Prostate gland (tissue), 2 donors: ENCODE measurements at regions not wholly inside any gene's neighbourhood (a gene's known extent, or its start where the extent isn't known, plus 50 kb on each side); places are given as distances from the start of the nearest gene placed in this dataset.

Experiments
- DNase-seq: peaks from one replicate; pipeline ENCODE4 v3.0.0-alpha.2; 2019; ENCODE audit warnings: low spot score
- H3K27ac ChIP-seq, 2 donors: fragments of 200-600 bp; sonication (generic); 2 replicates each; pipeline ENCODE4 v1.5.1; 2017 to 2019
- H3K27me3 ChIP-seq: fragments of 200-600 bp; sonication (generic); replicated peaks from 2 replicates; pipeline ENCODE4 v1.5.1; 2019; ENCODE audit not compliant: insufficient read depth
- H3K36me3 ChIP-seq, 2 donors: fragments of 200-600 bp; sonication (generic); 1 replicate in 1 of 2; 2 replicates in 1 of 2; pipeline versions ENCODE4 v1.5.1 to v1.8.1; 2017 to 2019
- H3K4me1 ChIP-seq: fragments of 200-600 bp; sonication (generic); replicated peaks from 2 replicates; pipeline ENCODE4 v1.5.1; 2019
- H3K4me3 ChIP-seq, 2 donors: fragments of 200-600 bp; sonication (generic); 2 replicates each; pipeline ENCODE4 v1.5.1; 2017 to 2019
- H3K9me3 ChIP-seq: fragments of 200-600 bp; sonication (generic); 2 replicates; pipeline ENCODE4 v1.5.1; 2017
- POLR2A ChIP-seq: fragments of 450-650 bp; IDR thresholded peaks from one replicate; pipeline ENCODE4 v1.6.1; 2016; ENCODE audit warnings: antibody characterized with exemption, mild to moderate bottlenecking
- POLR2AphosphoS5 ChIP-seq: sonication (generic); formaldehyde crosslinking; IDR thresholded peaks from one replicate; pipeline ENCODE4 v1.6.1; 2017; ENCODE audit warnings: antibody characterized with exemption
- WGBS: methylation state at CpG from one replicate; pipeline ENCODE4 v1.1.5; 2018; 5-methylcytosine and 5-hydroxymethylcytosine counted together
- intact Hi-C: fragments of 100-400 bp; cut with DNase I; formaldehyde crosslinking; loops from one replicate; pipeline ENCODE4 v1.14.2; 2022
- TF ChIP-seq, protein P1 (sequence below), 4 experiments: fragments of 200-600 bp in 2 of 4; fragments of 450-650 bp in 2 of 4; sonication (generic) in 2 of 4; IDR thresholded peaks; 1 replicate in 3 of 4; 2 replicates in 1 of 4; pipeline ENCODE4 v1.5.1; 2016 to 2019; ENCODE audit warnings: antibody characterized with exemption in 4 of 4, mild to moderate bottlenecking in 2 of 4, moderate library complexity in 2 of 4

DNA sequence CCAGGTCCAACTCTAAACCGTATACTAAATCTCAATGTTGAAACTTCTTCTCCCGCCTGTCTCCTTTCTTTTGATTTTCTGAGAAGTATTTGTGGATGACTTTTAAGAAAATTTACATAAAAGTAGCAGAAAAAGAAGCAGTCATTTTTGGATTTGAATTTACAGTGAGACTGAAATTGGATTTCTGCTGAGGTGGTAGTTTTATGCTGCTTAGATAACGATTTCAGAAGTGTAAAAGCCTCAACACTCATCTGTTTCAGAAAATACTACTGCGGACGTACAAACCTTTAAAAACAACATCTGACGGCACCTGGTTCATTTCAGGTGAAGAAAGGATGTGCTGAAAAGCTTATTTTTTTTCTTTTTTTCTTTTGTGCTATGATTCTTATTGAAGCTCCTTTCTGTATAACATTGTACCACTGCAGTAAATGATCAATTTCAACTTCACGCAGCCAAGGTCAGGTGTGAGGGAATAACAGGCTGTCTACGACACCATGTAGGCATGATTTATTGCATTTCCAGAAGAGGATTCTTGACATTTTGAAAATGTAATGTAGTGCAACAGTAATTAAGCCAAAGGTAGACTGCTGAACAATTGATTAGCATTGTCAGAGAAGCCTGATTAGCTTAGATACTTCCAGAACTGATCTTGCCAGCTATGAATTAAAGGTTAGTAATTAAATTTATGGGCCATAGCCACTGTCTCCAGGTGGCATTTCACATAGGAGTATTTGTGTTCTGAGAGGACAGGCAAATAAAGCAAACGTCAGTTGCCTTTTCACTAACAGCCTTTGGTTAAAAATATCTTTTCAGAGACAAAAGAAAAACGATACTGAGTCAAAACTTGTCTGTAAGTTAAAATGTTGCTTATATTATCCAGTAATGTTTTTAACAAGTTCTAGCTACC is 134.6 kb upstream of the KBTBD8 start:
- Histone ChIP-seq H3K4me1 (no peaks in the 10 kb centered on the region), H3K4me3 (no peak overlapping the region), H3K36me3 (no peaks in the 10 kb centered on the region), H3K27ac (no peak overlapping the region), H3K27me3 (no peaks in the 10 kb centered on the region), H3K9me3 (no peaks in the 10 kb centered on the region)
- WGBS: 68% methylated on average over 10 of the region's 10 CpGs
- no peak for DNase-seq
- intact Hi-C loops: no loop called here
- TF ChIP-seq POLR2A (no peak), POLR2AphosphoS5 (no peak)
- TF ChIP-seq, protein P1, sequence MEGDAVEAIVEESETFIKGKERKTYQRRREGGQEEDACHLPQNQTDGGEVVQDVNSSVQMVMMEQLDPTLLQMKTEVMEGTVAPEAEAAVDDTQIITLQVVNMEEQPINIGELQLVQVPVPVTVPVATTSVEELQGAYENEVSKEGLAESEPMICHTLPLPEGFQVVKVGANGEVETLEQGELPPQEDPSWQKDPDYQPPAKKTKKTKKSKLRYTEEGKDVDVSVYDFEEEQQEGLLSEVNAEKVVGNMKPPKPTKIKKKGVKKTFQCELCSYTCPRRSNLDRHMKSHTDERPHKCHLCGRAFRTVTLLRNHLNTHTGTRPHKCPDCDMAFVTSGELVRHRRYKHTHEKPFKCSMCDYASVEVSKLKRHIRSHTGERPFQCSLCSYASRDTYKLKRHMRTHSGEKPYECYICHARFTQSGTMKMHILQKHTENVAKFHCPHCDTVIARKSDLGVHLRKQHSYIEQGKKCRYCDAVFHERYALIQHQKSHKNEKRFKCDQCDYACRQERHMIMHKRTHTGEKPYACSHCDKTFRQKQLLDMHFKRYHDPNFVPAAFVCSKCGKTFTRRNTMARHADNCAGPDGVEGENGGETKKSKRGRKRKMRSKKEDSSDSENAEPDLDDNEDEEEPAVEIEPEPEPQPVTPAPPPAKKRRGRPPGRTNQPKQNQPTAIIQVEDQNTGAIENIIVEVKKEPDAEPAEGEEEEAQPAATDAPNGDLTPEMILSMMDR (IDR thresholded peaks at IDR 0.05): no peak

- no peaks in the 10 kb centered on the region for H3K9me3 ChIP-seq
- 87% methylated on average over 2 of the region's 2 CpGs for WGBS
- DNase-seq: no peak
- H3K36me3 ChIP-seq: no peaks in the 10 kb centered on the region
- H3K4me3 ChIP-seq: no peak overlapping the region
- no peaks in the 10 kb centered on the region for H3K27me3 ChIP-seq
- TF ChIP-seq, protein P1 (IDR thresholded peaks at IDR 0.05): no peak
- no peak for TF ChIP-seq POLR2AphosphoS5
- intact Hi-C loops: no loop called here
- H3K27ac ChIP-seq: no peak overlapping the region
- no peaks in the 10 kb centered on the region for H3K4me1 ChIP-seq
Measured at GRCh38 chr3:66884659-66885058, 113.4 kb upstream of the KBTBD8 start.

GRCh38 chr3:66885326-66886000 is 112.6 kb upstream of the KBTBD8 start:
- Histone ChIP-seq H3K4me3 (no peak overlapping the region), H3K9me3 (no peaks in the 10 kb centered on the region), H3K27me3 (no peaks in the 10 kb centered on the region), H3K36me3 (no peaks in the 10 kb centered on the region), H3K4me1 (no peaks in the 10 kb centered on the region), H3K27ac (no peak overlapping the region)
- no peak for TF ChIP-seq POLR2A
- TF ChIP-seq, protein P1 (IDR thresholded peaks at IDR 0.05): no peak
- no peak for TF ChIP-seq POLR2AphosphoS5
- WGBS: 76% methylated on average over 6 of the region's 6 CpGs
- intact Hi-C loops: no loop called here
- no peak for DNase-seq

- Histone ChIP-seq H3K27ac (no peak overlapping the region), H3K27me3 (no peaks in the 10 kb centered on the region), H3K4me1 (no peaks in the 10 kb centered on the region), H3K36me3 (no peaks in the 10 kb centered on the region), H3K4me3 (no peak overlapping the region), H3K9me3 (no peaks in the 10 kb centered on the region)
- 77% methylated on average over 11 of the region's 11 CpGs for WGBS
- no peak for DNase-seq
- intact Hi-C loops: no loop called here
- TF ChIP-seq, protein P1 (IDR thresholded peaks at IDR 0.05): no peak
Measured at GRCh38 chr3:66889750-66890494, 108.2 kb upstream of the KBTBD8 start.
